ENCODE measurements at regions not wholly inside any gene's neighbourhood (a gene's known extent, or its start where the extent isn't known, plus 50 kb on each side); places are given as distances from the start of the nearest gene placed in this dataset.

GRCh38 chr11:108994887-108995286, 330.0 kb downstream of the DDX10 start:
- no peak for DNase-seq (ENCODE audit: low spot score)

- no peak for DNase-seq (ENCODE audit: low spot score)
Observed at GRCh38 chr11:108997826-108998225, 333.0 kb downstream of the DDX10 start.

GRCh38 chr11:109000531-109000930, 335.7 kb downstream of the DDX10 start:
- DNase-seq (ENCODE audit: low spot score) = no peak

- DNase-seq (ENCODE audit: low spot score) = no peak
Observed at GRCh38 chr11:109001585-109001984, 336.7 kb downstream of the DDX10 start.

GRCh38 chr11:109012991-109013390, 348.1 kb downstream of the DDX10 start:
- no peak for DNase-seq (ENCODE audit: low spot score)

- DNase-seq (ENCODE audit: low spot score) = no peak
Observed at GRCh38 chr11:109015283-109015682, 350.4 kb downstream of the DDX10 start.

- no peak for DNase-seq (ENCODE audit: low spot score)
Observed at GRCh38 chr11:109016724-109017123, 351.9 kb downstream of the DDX10 start.

- no peak for DNase-seq (ENCODE audit: low spot score)
Observed at GRCh38 chr11:109017489-109017888, 352.6 kb downstream of the DDX10 start.

- DNase-seq (ENCODE audit: low spot score) = no peak
Observed at GRCh38 chr11:109018639-109019038, 353.8 kb downstream of the DDX10 start.

- DNase-seq (ENCODE audit: low spot score) = no peak
Observed at GRCh38 chr11:109019342-109019936, 354.6 kb downstream of the DDX10 start.

- no peak for DNase-seq (ENCODE audit: low spot score)
Observed at GRCh38 chr11:109023036-109023435, 358.2 kb downstream of the DDX10 start.

GRCh38 chr11:109026891-109027489, 362.1 kb downstream of the DDX10 start:
- DNase-seq (ENCODE audit: low spot score) = no peak

GRCh38 chr11:109027851-109028250, 363.0 kb downstream of the DDX10 start:
- DNase-seq (ENCODE audit: low spot score) = no peak

- no peak for DNase-seq (ENCODE audit: low spot score)
Observed at GRCh38 chr11:109029927-109030326, 365.1 kb downstream of the DDX10 start.

- DNase-seq (ENCODE audit: low spot score) = no peak
Observed at GRCh38 chr11:109033627-109034338, 368.9 kb downstream of the DDX10 start.

GRCh38 chr11:109034339-109034696, 369.4 kb downstream of the DDX10 start:
- no peak for DNase-seq (ENCODE audit: low spot score)

GRCh38 chr11:109035284-109035683, 370.4 kb downstream of the DDX10 start:
- no peak for DNase-seq (ENCODE audit: low spot score)

- DNase-seq (ENCODE audit: low spot score) = no peak
Observed at GRCh38 chr11:109036011-109036410, 371.1 kb downstream of the DDX10 start.

- no peak for DNase-seq (ENCODE audit: low spot score)
Observed at GRCh38 chr11:109037856-109038780, 373.2 kb downstream of the DDX10 start.

- DNase-seq (ENCODE audit: low spot score) = no peak
Observed at GRCh38 chr11:109039611-109040010, 374.7 kb downstream of the DDX10 start.

GRCh38 chr11:109040303-109040702, 375.4 kb downstream of the DDX10 start:
- DNase-seq (ENCODE audit: low spot score) = no peak

- DNase-seq (ENCODE audit: low spot score) = no peak
Observed at GRCh38 chr11:109041876-109042275, 377.0 kb downstream of the DDX10 start.

Measured in H4 (cell line).